ENCODE measurements at regions not wholly inside any gene's neighbourhood (a gene's known extent, or its start where the extent isn't known, plus 50 kb on each side); places are given as distances from the start of the nearest gene placed in this dataset.

DNA sequence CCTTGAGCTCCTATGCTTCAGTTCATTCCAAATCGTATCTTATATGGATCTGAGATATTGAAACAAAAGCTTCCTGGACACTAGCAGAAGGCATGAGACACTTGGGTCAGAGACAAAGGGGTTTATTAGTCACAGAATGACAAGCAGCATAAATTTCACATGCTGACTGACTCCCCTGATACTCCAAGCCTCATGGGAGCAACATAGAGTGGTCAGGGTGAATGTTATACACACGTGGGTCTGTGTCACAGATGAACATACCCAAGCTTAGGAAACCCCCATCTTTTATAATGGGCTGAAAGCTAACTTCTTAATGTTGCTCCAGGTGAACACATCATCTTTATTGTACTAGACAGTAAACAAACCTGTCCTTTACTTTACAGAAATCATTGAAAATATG lies 599.9 kb upstream of the RGS18 start:
- TF ChIP-seq POLR2A (IDR thresholded peaks at IDR 0.05) (no peak), POLR2AphosphoS5 (IDR thresholded peaks at IDR 0.05; ENCODE audit: insufficient read depth in 1 of 2, low read depth in 1 of 2) (no peak)

Measured in vagina (tissue), 2 donors.